Endometrium (tissue), 2 donors: ENCODE measurements at regions not wholly inside any gene's neighbourhood (a gene's known extent, or its start where the extent isn't known, plus 50 kb on each side); places are given as distances from the start of the nearest gene placed in this dataset.
"Not testable (repeated sequence)": the region's sequence is repeated elsewhere in the genome, so short reads cannot be mapped to it uniquely, and the experiment has no call there.

ENCODE experiments used
- FAIRE-seq: peaks from 2 replicates; lab custom pipeline; 2012; peaks lifted over from hg19 to GRCh38; lab: Jason Lieb, UNC
- donor health status: control.
- donor health status: control.

- peak; percentile 78 for FAIRE-seq
Measured at GRCh38 chr10:30763918-30764317, 134.4 kb upstream of the LYZL2 start.

GRCh38 chr10:30762620-30763019, 133.1 kb upstream of the LYZL2 start:
- no peak for FAIRE-seq

GRCh38 chr10:30759423-30759822, 129.9 kb upstream of the LYZL2 start:
- no peak for FAIRE-seq

- no peak for FAIRE-seq
Measured at GRCh38 chr10:30758338-30758737, 128.8 kb upstream of the LYZL2 start.

- FAIRE-seq: no peak
Measured at GRCh38 chr10:30756896-30757295, 127.3 kb upstream of the LYZL2 start.

GRCh38 chr10:30756151-30756550, 126.6 kb upstream of the LYZL2 start:
- FAIRE-seq: no peak

- no peak for FAIRE-seq
Measured at GRCh38 chr10:30755441-30755953, 125.9 kb upstream of the LYZL2 start.

GRCh38 chr10:30752481-30752881, 122.9 kb upstream of the LYZL2 start:
- FAIRE-seq: no peak

- FAIRE-seq: no peak
Measured at GRCh38 chr10:30751678-30752331, 122.3 kb upstream of the LYZL2 start.

- FAIRE-seq: no peak
Measured at GRCh38 chr10:30750971-30751677, 121.6 kb upstream of the LYZL2 start.

- FAIRE-seq: no peak
Measured at GRCh38 chr10:30749385-30749784, 119.8 kb upstream of the LYZL2 start.

GRCh38 chr10:30748152-30748973, 118.8 kb upstream of the LYZL2 start:
- no peak for FAIRE-seq

- FAIRE-seq: no peak
Measured at GRCh38 chr10:30747633-30748032, 118.1 kb upstream of the LYZL2 start.

- FAIRE-seq: no peak
Measured at GRCh38 chr10:30745953-30746352, 116.4 kb upstream of the LYZL2 start.

- FAIRE-seq: no peak
Measured at GRCh38 chr10:30744106-30744505, 114.6 kb upstream of the LYZL2 start.

GRCh38 chr10:30743586-30743985, 114.0 kb upstream of the LYZL2 start:
- no peak for FAIRE-seq

- no peak for FAIRE-seq
Measured at GRCh38 chr10:30742471-30742870, 112.9 kb upstream of the LYZL2 start.

GRCh38 chr10:30740774-30741173, 111.2 kb upstream of the LYZL2 start:
- not testable (repeated sequence) for FAIRE-seq

- FAIRE-seq: no peak
Measured at GRCh38 chr10:30738416-30738815, 108.9 kb upstream of the LYZL2 start.

GRCh38 chr10:30737931-30738391, 108.4 kb upstream of the LYZL2 start:
- no peak for FAIRE-seq

- FAIRE-seq: no peak
Measured at GRCh38 chr10:30736685-30737232, 107.2 kb upstream of the LYZL2 start.

GRCh38 chr10:30734901-30735300, 105.3 kb upstream of the LYZL2 start:
- FAIRE-seq: no peak
